SW480 (cell line): ENCODE measurements at regions not wholly inside any gene's neighbourhood (a gene's known extent, or its start where the extent isn't known, plus 50 kb on each side); places are given as distances from the start of the nearest gene placed in this dataset.

Source experiments
- DNase-seq: peaks from one replicate; pipeline ENCODE4 v3.0.0-alpha.2; 2016; ENCODE audit warnings: low spot score

- no peak for DNase-seq
These were observed 110.9 kb upstream of the TARS1 start for GRCh38 chr5:33329891-33330290.

GRCh38 chr5:33330426-33330825 is 110.3 kb upstream of the TARS1 start:
- no peak for DNase-seq

- no peak for DNase-seq
These were observed 109.8 kb upstream of the TARS1 start for GRCh38 chr5:33330992-33331391.

- DNase-seq, result no peak
These were observed 108.0 kb upstream of the TARS1 start for GRCh38 chr5:33332804-33333203.

GRCh38 chr5:33334829-33335228 is 105.9 kb upstream of the TARS1 start:
- no peak for DNase-seq

- DNase-seq, result no peak
These were observed 103.7 kb upstream of the TARS1 start for GRCh38 chr5:33336891-33337636.

GRCh38 chr5:33337637-33337992 is 103.2 kb upstream of the TARS1 start:
- DNase-seq, result no peak

- no peak for DNase-seq
These were observed 102.2 kb upstream of the TARS1 start for GRCh38 chr5:33338336-33339110.

- DNase-seq, result no peak
These were observed 101.4 kb upstream of the TARS1 start for GRCh38 chr5:33339413-33339812.

GRCh38 chr5:33340195-33340594 is 100.6 kb upstream of the TARS1 start:
- DNase-seq, result no peak

GRCh38 chr5:33341351-33341750 is 99.4 kb upstream of the TARS1 start:
- no peak for DNase-seq

- no peak for DNase-seq
These were observed 97.0 kb upstream of the TARS1 start for GRCh38 chr5:33343676-33344327.

- no peak for DNase-seq
These were observed 94.2 kb upstream of the TARS1 start for GRCh38 chr5:33346534-33346933.

- no peak for DNase-seq
These were observed 79.0 kb upstream of the TARS1 start for GRCh38 chr5:33361781-33362180.

- no peak for DNase-seq
These were observed 77.8 kb upstream of the TARS1 start for GRCh38 chr5:33362915-33363314.

- DNase-seq, result no peak
These were observed 77.2 kb upstream of the TARS1 start for GRCh38 chr5:33363537-33363936.

GRCh38 chr5:33364406-33364805 is 76.4 kb upstream of the TARS1 start:
- DNase-seq, result no peak

GRCh38 chr5:33367416-33367815 is 73.3 kb upstream of the TARS1 start:
- no peak for DNase-seq

GRCh38 chr5:33369485-33370465 is 71.0 kb upstream of the TARS1 start:
- DNase-seq, result no peak

GRCh38 chr5:33370466-33370859 is 70.3 kb upstream of the TARS1 start:
- no peak for DNase-seq

GRCh38 chr5:33371660-33372059 is 69.1 kb upstream of the TARS1 start:
- DNase-seq, result no peak
